ENCODE measurements at regions not wholly inside any gene's neighbourhood (a gene's known extent, or its start where the extent isn't known, plus 50 kb on each side); places are given as distances from the start of the nearest gene placed in this dataset.

- no peak overlapping the region for H3K4me3 ChIP-seq
- no peaks in the 10 kb centered on the region for H3K9me3 ChIP-seq
- no peak overlapping the region for H3K27ac ChIP-seq
- H3K4me1 ChIP-seq = peaks cover 0 to 50% (median 4%) of the 10 kb centered on the region in 6 donors
- H3K36me3 ChIP-seq = no peaks in the 10 kb centered on the region
- 83 to 92% (median 88%) methylated on average over 7 to 8 of the region's 8 CpGs for WGBS, 5 donors
- intact Hi-C loops (cut with DNase I; ENCODE audit: low total_unique reads) = no loop called here
- peak; percentile 39 for DNase-seq
- TF ChIP-seq CTCF (IDR thresholded peaks at IDR 0.05 in 8 of 11, conservative IDR thresholded peaks at IDR 0.05 in 3 of 11) = no peak
- H3K27me3 ChIP-seq (replicated peaks in 1 of 7) = peaks cover 0 to 4% (median 0%) of the 10 kb centered on the region in 7 donors
These were observed 253.4 kb downstream of the CYP26B1 start for GRCh38 chr2:71894261-71894660.

- Histone ChIP-seq H3K9me3 (no peaks in the 10 kb centered on the region), H3K4me3 (no peak overlapping the region), H3K4me1 (peaks cover 0 to 50% (median 4%) of the 10 kb centered on the region in 6 donors), H3K27me3 (replicated peaks in 1 of 7) (peaks cover 0 to 4% (median 0%) of the 10 kb centered on the region in 7 donors), H3K27ac (no peak overlapping the region), H3K36me3 (no peaks in the 10 kb centered on the region)
- WGBS, 5 donors = 63 to 75% (median 66%) methylated on average over 11 to 13 of the region's 13 CpGs
- no peak for TF ChIP-seq CTCF (IDR thresholded peaks at IDR 0.05 in 8 of 11, conservative IDR thresholded peaks at IDR 0.05 in 3 of 11)
- no peak for TF ChIP-seq POLR2AphosphoS5 (IDR thresholded peaks at IDR 0.05)
- TF ChIP-seq POLR2A (IDR thresholded peaks at IDR 0.05) = no peak
- no peak for DNase-seq
- intact Hi-C loops (cut with DNase I; ENCODE audit: low total_unique reads) = no loop called here
These were observed 254.0 kb downstream of the CYP26B1 start for GRCh38 chr2:71893646-71894045.

GRCh38 chr2:71892896-71893295 lies 254.8 kb downstream of the CYP26B1 start:
- H3K9me3 ChIP-seq = no peaks in the 10 kb centered on the region
- no peak overlapping the region for H3K4me3 ChIP-seq
- WGBS, 5 donors = 78 to 86% (median 84%) methylated on average over 6 of the region's 6 CpGs
- no peaks in the 10 kb centered on the region for H3K36me3 ChIP-seq
- no peaks in the 10 kb centered on the region for H3K27me3 ChIP-seq (replicated peaks in 1 of 7)
- intact Hi-C loops (cut with DNase I; ENCODE audit: low total_unique reads) = no loop called here
- no peak overlapping the region for H3K27ac ChIP-seq
- TF ChIP-seq CTCF (IDR thresholded peaks at IDR 0.05 in 8 of 11, conservative IDR thresholded peaks at IDR 0.05 in 3 of 11) (no peak), POLR2AphosphoS5 (IDR thresholded peaks at IDR 0.05) (no peak), POLR2A (IDR thresholded peaks at IDR 0.05) (no peak)
- H3K4me1 ChIP-seq = peaks cover 0 to 48% (median 4%) of the 10 kb centered on the region in 6 donors
- DNase-seq = no peak

- TF ChIP-seq POLR2A (IDR thresholded peaks at IDR 0.05) (no peak), POLR2AphosphoS5 (IDR thresholded peaks at IDR 0.05) (no peak), CTCF (IDR thresholded peaks at IDR 0.05 in 8 of 11, conservative IDR thresholded peaks at IDR 0.05 in 3 of 11) (no peak)
- peak; percentile 41 for DNase-seq
- intact Hi-C loops (cut with DNase I; ENCODE audit: low total_unique reads) = no loop called here
- no peaks in the 10 kb centered on the region for H3K36me3 ChIP-seq
- no peak overlapping the region for H3K4me3 ChIP-seq
- peak overlapping the region in 1 of 8 donors; percentile 51 for H3K27ac ChIP-seq
- H3K9me3 ChIP-seq = no peaks in the 10 kb centered on the region
- H3K27me3 ChIP-seq (replicated peaks in 1 of 7) = no peaks in the 10 kb centered on the region
- WGBS, 5 donors = 64 to 80% (median 70%) methylated on average over 2 of the region's 2 CpGs
- H3K4me1 ChIP-seq = peaks cover 0 to 43% (median 1%) of the 10 kb centered on the region in 6 donors
These were observed 255.3 kb downstream of the CYP26B1 start for GRCh38 chr2:71892423-71892730.

Data from spleen (tissue), 11 donors.